MM.1S (cell line): ENCODE measurements at regions not wholly inside any gene's neighbourhood (a gene's known extent, or its start where the extent isn't known, plus 50 kb on each side); places are given as distances from the start of the nearest gene placed in this dataset.

Experiments
- DNase-seq: peaks from one replicate; pipeline ENCODE4 v3.0.0-alpha.2; 2015
- H2AFZ ChIP-seq: fragments of 300-600 bp; sonication (generic); 2 replicates; pipeline ENCODE4 v1.6.0; 2016; ENCODE audit warnings: antibody characterized with exemption, low read length
- H3F3A ChIP-seq: fragments of 300-600 bp; sonication (generic); 2 replicates; pipeline ENCODE4 v1.6.1; 2016; ENCODE audit warnings: mild to moderate bottlenecking, antibody characterized with exemption, low read length, moderate library complexity, mixed read lengths; ENCODE audit not compliant: insufficient read depth
- H3K27ac ChIP-seq: fragments of 300-600 bp; sonication (generic); 2 replicates; pipeline ENCODE4 v1.5.1; 2016; ENCODE audit warnings: mild to moderate bottlenecking, low read length
- H3K27me3 ChIP-seq: fragments of 300-600 bp; sonication (generic); replicated peaks from 2 replicates; pipeline ENCODE4 v1.6.0; 2016; ENCODE audit warnings: low read length; ENCODE audit not compliant: insufficient read depth
- H3K36me3 ChIP-seq: fragments of 300-600 bp; sonication (generic); replicated peaks from 2 replicates; pipeline ENCODE4 v1.6.1; 2016; ENCODE audit warnings: mild to moderate bottlenecking, low read length, mixed read lengths; ENCODE audit not compliant: insufficient read depth
- H3K4me1 ChIP-seq: fragments of 300-600 bp; sonication (generic); 2 replicates; pipeline ENCODE4 v1.6.1; 2016; ENCODE audit warnings: low read length, mixed read lengths
- H3K4me2 ChIP-seq: fragments of 300-600 bp; sonication (generic); 2 replicates; pipeline ENCODE4 v1.6.0; 2016; ENCODE audit warnings: low read depth, low read length
- H3K4me3 ChIP-seq: fragments of 300-600 bp; sonication (generic); 2 replicates; pipeline ENCODE4 v1.5.1; 2016; ENCODE audit warnings: low read length, mixed read lengths
- H3K79me2 ChIP-seq: fragments of 300-600 bp; sonication (generic); 2 replicates; pipeline ENCODE4 v1.6.1; 2016; ENCODE audit warnings: mixed run types, low read length, mixed read lengths
- H3K9ac ChIP-seq: fragments of 300-600 bp; sonication (generic); 2 replicates; pipeline ENCODE4 v1.6.1; 2016; ENCODE audit warnings: low read length, mixed read lengths
- H3K9me2 ChIP-seq: fragments of 300-600 bp; sonication (generic); replicated peaks from 2 replicates; pipeline ENCODE4 v1.6.1; 2016; ENCODE audit warnings: mild to moderate bottlenecking, low read length, mixed read lengths; ENCODE audit not compliant: insufficient read depth
- H3K9me3 ChIP-seq: fragments of 300-600 bp; sonication (generic); replicated peaks from 2 replicates; pipeline ENCODE4 v1.6.1; 2016; ENCODE audit warnings: mild to moderate bottlenecking, low read length, mixed read lengths; ENCODE audit not compliant: insufficient read depth
- H4K20me1 ChIP-seq: fragments of 300-600 bp; sonication (generic); 2 replicates; pipeline ENCODE4 v1.6.1; 2016; ENCODE audit warnings: mild to moderate bottlenecking, low read length, moderate library complexity, mixed read lengths; ENCODE audit not compliant: insufficient read depth
- CTCF ChIP-seq: fragments of 300-600 bp; sonication (generic); IDR thresholded peaks from 2 replicates; pipeline ENCODE4 v1.5.1; 2016; ENCODE audit warnings: antibody characterized with exemption, low read length, mixed read lengths
- EZH2 ChIP-seq: fragments of 300-600 bp; sonication (generic); optimal IDR thresholded peaks from 2 replicates; pipeline ENCODE3; 2017; ENCODE audit warnings: low read depth, mild to moderate bottlenecking, antibody characterized with exemption, low read length, mixed read lengths
- EZH2phosphoT487 ChIP-seq: fragments of 300-600 bp; sonication (generic); IDR thresholded peaks from 2 replicates; pipeline ENCODE4 v1.6.1; 2018; ENCODE audit warnings: antibody characterized with exemption, low read length

GRCh38 chr5:126062398-126063221 is 360.6 kb upstream of the GRAMD2B start:
- Histone ChIP-seq H3K4me3 (no peak overlapping the region), H2AFZ (no peak overlapping the region), H3K79me2 (no peaks in the 10 kb centered on the region), H3K27ac (no peak overlapping the region), H3K27me3 (no peaks in the 10 kb centered on the region), H3K9me3 (no peaks in the 10 kb centered on the region), H3K4me2 (no peak overlapping the region), H4K20me1 (no peaks in the 10 kb centered on the region), H3K9ac (no peak overlapping the region), H3F3A (no peaks in the 10 kb centered on the region), H3K36me3 (no peaks in the 10 kb centered on the region), H3K4me1 (no peaks in the 10 kb centered on the region), H3K9me2 (no peaks in the 10 kb centered on the region)
- no peak for DNase-seq
- TF ChIP-seq CTCF (no peak), EZH2 (no peak), EZH2phosphoT487 (no peak)

DNA sequence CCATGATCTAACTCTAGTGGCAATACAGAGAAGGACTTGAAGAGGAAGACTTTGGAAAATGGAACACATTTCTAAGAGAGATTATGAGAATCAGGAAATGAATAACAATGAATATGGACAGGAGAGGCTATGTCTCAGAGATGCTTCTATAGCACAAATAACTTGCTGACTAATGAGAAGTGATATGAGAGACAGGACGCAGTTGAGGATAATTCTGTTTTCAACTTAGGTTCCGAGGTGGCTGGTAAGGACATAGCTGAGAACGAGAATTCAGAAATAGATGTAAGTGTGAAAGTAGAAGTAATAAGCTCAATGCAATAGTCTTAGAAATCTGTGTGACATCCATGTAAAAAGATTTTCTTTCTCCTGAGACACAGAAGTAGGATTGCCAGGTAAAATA is 358.1 kb upstream of the GRAMD2B start:
- H3F3A ChIP-seq = no peaks in the 10 kb centered on the region
- H3K4me1 ChIP-seq = no peaks in the 10 kb centered on the region
- no peak overlapping the region for H3K27ac ChIP-seq
- H3K9me2 ChIP-seq = no peaks in the 10 kb centered on the region
- TF ChIP-seq EZH2phosphoT487 (no peak), EZH2 (no peak), CTCF (no peak)
- H3K4me2 ChIP-seq = no peak overlapping the region
- no peak overlapping the region for H2AFZ ChIP-seq
- no peak overlapping the region for H3K9ac ChIP-seq
- no peaks in the 10 kb centered on the region for H3K79me2 ChIP-seq
- no peak overlapping the region for H3K4me3 ChIP-seq
- no peaks in the 10 kb centered on the region for H3K27me3 ChIP-seq
- no peaks in the 10 kb centered on the region for H3K9me3 ChIP-seq
- H4K20me1 ChIP-seq = no peaks in the 10 kb centered on the region
- DNase-seq = no peak
- no peaks in the 10 kb centered on the region for H3K36me3 ChIP-seq

DNA sequence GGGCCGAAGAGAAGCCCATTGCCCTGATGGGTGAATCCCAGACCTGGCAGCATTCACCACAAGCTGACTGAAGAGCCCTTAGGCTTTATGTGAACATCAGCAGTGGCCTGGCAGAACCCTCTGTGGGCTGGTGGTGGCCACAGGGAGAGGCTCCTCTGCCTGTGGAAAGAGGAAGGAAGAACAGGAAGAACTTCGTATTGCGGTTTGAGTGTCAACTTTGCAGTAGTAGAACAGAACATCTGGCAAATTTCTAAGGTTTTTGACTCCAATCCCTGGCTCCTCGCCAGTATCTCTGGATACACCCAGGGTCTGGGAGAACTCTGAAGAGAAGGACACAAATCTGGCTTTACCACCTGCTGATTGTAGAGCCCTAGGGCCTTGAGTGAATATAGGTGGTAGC is 356.4 kb upstream of the GRAMD2B start:
- Histone ChIP-seq H3K9me3 (no peaks in the 10 kb centered on the region), H4K20me1 (no peaks in the 10 kb centered on the region), H3K79me2 (no peaks in the 10 kb centered on the region), H3K9ac (no peak overlapping the region), H2AFZ (no peak overlapping the region), H3K27ac (no peak overlapping the region), H3K4me2 (no peak overlapping the region), H3K27me3 (no peaks in the 10 kb centered on the region), H3K4me3 (no peak overlapping the region), H3F3A (no peaks in the 10 kb centered on the region), H3K36me3 (no peaks in the 10 kb centered on the region), H3K4me1 (no peaks in the 10 kb centered on the region), H3K9me2 (no peaks in the 10 kb centered on the region)
- TF ChIP-seq EZH2phosphoT487 (no peak), EZH2 (no peak), CTCF (no peak)
- DNase-seq = no peak
